GM11168 (cell line): ENCODE measurements at regions not wholly inside any gene's neighbourhood (a gene's known extent, or its start where the extent isn't known, plus 50 kb on each side); places are given as distances from the start of the nearest gene placed in this dataset.

Experiments used
- in situ Hi-C: fragments of 300-500 bp; cut with MboI; formaldehyde crosslinking; loops from one replicate; pipeline ENCODE4 v1.12.0; 2022; ENCODE audit warnings: low sequenced_read_pairs; ENCODE audit not compliant: unreplicated experiment

GRCh38 chr20:51227744-51228143 is 204.8 kb upstream of the KCNG1 start:
- in situ Hi-C loops: no loop called here

- in situ Hi-C loops: no loop called here
These were observed 200.3 kb upstream of the KCNG1 start for GRCh38 chr20:51223183-51223720.

GRCh38 chr20:51221791-51222408 is 199.0 kb upstream of the KCNG1 start:
- in situ Hi-C loops: no loop called here

GRCh38 chr20:51221103-51221502 is 198.2 kb upstream of the KCNG1 start:
- in situ Hi-C loops: no loop called here

- in situ Hi-C loops: no loop called here
These were observed 197.4 kb upstream of the KCNG1 start for GRCh38 chr20:51220293-51220706.

- in situ Hi-C loops: no loop called here
These were observed 196.6 kb upstream of the KCNG1 start for GRCh38 chr20:51219544-51219943.

- in situ Hi-C loops: no loop called here
These were observed 195.7 kb upstream of the KCNG1 start for GRCh38 chr20:51218603-51219002.

GRCh38 chr20:51217347-51218045 is 194.6 kb upstream of the KCNG1 start:
- in situ Hi-C loops: no loop called here

- in situ Hi-C loops: no loop called here
These were observed 193.9 kb upstream of the KCNG1 start for GRCh38 chr20:51216850-51217249.

GRCh38 chr20:51212816-51213215 is 189.9 kb upstream of the KCNG1 start:
- in situ Hi-C loops: no loop called here

GRCh38 chr20:51211191-51211590 is 188.3 kb upstream of the KCNG1 start:
- in situ Hi-C loops: no loop called here

GRCh38 chr20:51210084-51210483 is 187.2 kb upstream of the KCNG1 start:
- in situ Hi-C loops: no loop called here

- in situ Hi-C loops: no loop called here
These were observed 185.3 kb upstream of the KCNG1 start for GRCh38 chr20:51208162-51208561.

- in situ Hi-C loops: no loop called here
These were observed 183.2 kb upstream of the KCNG1 start for GRCh38 chr20:51206032-51206662.

- in situ Hi-C loops: no loop called here
These were observed 181.9 kb upstream of the KCNG1 start for GRCh38 chr20:51204794-51205193.

- in situ Hi-C loops: no loop called here
These were observed 181.3 kb upstream of the KCNG1 start for GRCh38 chr20:51204051-51204715.

- in situ Hi-C loops: no loop called here
These were observed 179.4 kb upstream of the KCNG1 start for GRCh38 chr20:51202304-51202703.

GRCh38 chr20:51199920-51200319 is 177.0 kb upstream of the KCNG1 start:
- in situ Hi-C loops: no loop called here

- in situ Hi-C loops: no loop called here
These were observed 176.1 kb upstream of the KCNG1 start for GRCh38 chr20:51198876-51199523.

GRCh38 chr20:51198238-51198637 is 175.3 kb upstream of the KCNG1 start:
- in situ Hi-C loops: no loop called here
